A204.1 (cell line): ENCODE measurements at regions not wholly inside any gene's neighbourhood (a gene's known extent, or its start where the extent isn't known, plus 50 kb on each side); places are given as distances from the start of the nearest gene placed in this dataset.
"Not testable (repeated sequence)": the region's sequence is repeated elsewhere in the genome, so short reads cannot be mapped to it uniquely, and the experiment has no call there.

Source experiments
- FAIRE-seq: peaks from 2 replicates; lab custom pipeline; 2012; peaks lifted over from hg19 to GRCh38; lab: Jason Lieb, UNC

DNA sequence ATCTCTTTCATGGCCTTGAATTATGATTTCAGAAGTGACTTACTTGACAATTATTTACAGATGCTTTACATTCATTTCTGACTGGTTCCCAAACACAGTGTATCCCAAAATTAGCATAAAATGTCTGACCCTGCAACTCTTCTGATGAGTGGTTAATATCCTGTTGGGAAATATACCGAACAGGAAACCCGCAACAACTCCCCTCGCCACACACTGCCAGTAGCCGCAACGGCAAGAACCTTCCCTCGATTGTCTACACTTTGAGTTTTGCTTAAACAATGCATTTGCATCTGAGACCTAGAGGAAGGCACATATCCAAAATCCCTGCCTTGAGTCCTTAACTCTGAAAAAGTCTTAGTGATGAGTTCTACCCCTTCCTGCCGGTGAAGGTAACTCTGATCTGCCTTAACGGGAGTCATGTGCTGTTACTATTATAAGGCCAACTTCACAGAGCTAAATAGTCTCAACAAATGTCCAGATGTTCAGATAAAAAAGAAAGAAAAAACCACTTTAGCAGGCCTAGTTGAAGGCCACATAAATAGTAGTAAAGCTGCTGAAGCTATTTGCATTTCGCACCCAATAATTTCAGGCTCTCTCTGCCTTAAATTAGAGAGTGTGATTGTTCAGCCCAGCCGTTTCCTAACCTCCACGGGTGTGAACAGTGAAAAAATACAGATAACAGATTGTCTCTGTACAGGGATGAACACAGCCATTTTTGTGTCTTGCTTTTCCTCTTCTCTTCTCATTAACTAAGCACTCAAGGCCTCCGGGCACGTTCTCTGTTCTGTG lies 321.1 kb downstream of the HS3ST3B1 start:
- no peak for FAIRE-seq

DNA sequence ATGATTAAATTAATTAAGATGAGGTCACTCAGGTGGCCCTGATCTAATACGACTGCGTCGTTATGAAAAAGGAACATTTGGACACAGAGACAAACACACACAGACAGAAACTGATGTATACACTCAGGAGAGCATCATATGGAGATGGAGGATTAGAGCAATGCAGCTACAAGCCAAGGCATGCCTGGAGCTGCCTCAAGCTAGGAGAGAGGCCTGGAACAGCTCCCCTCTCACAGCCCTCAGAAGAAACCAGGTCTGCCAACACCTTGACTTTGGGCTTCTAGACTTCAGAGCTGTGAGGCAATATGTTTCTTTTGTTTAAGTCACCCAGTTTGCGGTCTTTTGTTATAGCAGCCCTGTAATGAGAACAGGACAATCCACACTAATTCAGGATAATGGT lies 318.9 kb downstream of the HS3ST3B1 start:
- no peak for FAIRE-seq

DNA sequence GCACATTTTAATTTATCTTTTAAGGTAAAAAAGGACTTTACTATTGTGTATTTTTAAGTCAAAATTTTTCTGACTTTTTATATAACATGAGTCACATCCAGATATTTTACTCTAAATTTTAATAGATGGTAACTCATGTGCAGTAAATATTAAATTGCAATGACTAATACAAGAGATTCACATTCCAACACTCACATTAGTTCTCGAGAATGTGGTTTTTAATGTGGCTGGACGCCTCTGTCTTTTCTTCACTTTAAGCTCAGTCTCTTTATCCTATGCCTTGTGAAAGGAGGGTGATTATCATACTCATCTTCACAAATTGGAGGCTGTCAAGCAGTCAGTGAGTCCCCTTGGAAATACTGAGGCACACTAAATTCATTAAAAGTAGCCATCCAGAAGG lies 315.6 kb downstream of the HS3ST3B1 start:
- FAIRE-seq = no peak

DNA sequence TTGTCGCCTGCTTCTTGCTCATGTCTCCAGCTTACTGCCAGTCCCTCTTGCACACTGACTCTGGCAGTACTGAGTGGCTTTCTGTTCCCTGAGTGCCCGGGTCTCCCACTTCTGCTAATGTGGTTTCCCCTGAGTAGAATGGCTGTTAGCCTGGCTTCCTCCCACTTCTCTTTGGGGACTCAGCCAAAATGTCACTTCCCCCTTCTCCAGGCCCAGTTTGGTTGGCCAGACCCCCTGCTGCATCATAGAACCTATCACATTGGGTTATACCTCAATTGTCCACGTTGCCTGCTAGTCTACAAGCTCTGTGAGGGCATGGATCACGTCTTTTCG lies 304.4 kb downstream of the HS3ST3B1 start:
- FAIRE-seq = no peak

DNA sequence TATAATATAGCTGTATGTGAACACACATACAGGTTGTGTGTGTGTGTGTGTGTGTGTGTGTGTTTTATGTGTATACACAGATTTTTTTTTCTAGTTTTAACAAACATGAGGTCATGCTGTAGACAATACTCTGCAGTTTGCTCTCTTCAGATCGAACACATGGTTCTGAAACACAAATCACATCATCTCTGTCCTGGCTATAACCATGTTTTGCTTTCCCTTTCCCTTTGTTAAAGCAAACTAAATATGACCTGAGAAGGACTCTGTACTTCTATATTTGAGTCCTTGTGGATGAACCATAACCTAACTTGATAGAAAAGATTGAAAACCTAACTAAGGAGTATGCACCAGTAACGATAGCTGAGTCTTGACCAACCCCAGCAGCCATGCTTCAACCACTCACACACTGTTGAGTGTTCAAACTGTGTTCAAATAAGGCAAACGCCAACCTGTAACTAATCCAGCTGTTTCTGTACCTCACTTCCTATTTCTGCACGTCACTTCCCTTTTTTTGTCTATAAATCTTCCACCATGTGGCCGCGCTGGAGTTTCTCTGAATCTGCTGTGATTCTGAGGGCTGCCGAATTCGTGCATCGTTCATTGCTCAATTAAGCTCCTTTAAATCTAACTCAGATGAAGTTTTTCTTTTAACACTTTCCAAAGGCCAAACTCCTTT lies 303.8 kb downstream of the HS3ST3B1 start:
- no peak for FAIRE-seq

DNA sequence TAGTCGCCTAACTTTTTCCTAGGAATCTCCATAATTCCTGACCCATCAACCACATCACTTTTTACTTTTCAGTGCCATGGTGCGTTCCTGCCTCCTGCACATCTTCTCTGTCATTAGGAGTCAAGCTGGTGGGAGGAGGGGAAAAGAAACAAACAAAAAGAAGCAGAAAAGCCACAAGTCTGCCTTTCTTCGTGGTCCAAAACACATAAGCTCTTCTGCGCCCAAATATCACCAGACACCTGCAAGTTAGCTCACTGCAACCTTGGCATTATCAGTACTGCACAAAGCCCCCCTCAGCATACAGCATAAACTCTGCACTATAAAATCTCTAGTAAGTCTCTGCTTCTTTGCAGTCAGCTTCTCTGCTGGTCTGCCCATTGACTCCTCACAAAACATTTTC lies 295.3 kb downstream of the HS3ST3B1 start:
- FAIRE-seq = no peak

GRCh38 chr17:14595656-14596055 lies 294.8 kb downstream of the HS3ST3B1 start:
- no peak for FAIRE-seq

- no peak for FAIRE-seq
These were observed 293.8 kb downstream of the HS3ST3B1 start for GRCh38 chr17:14594690-14595089.

DNA sequence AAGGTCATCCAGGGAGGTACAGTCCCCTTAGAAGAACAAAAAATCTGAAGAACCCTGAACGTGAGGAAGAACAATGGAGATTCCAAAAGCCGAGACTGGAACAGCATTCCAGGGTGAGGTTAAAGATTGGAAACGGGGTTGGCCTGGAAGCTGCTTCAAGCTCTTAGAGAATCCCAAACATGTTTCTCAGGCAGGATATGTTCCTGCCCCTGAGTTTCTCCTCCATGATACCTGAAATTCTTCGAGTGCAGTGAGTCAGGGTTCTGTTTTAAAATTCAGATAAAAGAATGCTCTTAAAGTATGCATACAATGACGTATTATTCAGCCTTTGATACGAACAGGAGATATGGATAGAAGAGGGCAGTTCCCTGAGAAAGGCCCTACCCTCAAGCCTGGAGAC lies 293.1 kb downstream of the HS3ST3B1 start:
- no peak for FAIRE-seq

- FAIRE-seq = no peak
These were observed 289.8 kb downstream of the HS3ST3B1 start for GRCh38 chr17:14590459-14591250.

GRCh38 chr17:14585099-14585498 lies 284.2 kb downstream of the HS3ST3B1 start:
- FAIRE-seq = no peak

DNA sequence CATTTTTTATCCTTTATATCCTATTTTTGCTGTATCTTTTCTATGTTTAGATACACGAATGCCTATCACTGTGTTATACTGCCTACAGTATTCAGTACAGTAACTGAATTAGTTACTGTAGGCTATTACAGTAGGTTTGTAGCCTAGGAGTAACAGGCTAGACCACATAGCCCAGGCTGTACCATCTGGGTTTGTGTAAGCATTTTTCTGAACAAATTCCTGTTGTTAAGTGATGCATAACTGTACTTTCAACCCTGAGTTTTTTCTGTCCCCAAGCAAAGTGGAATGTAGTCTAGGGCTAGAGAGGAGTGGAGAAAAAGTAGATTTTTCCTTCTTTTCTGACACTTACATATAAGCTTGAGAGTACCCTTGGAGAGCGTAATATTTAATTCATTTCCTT lies 282.1 kb downstream of the HS3ST3B1 start:
- FAIRE-seq = no peak

GRCh38 chr17:14581186-14581830 lies 280.4 kb downstream of the HS3ST3B1 start:
- no peak for FAIRE-seq

- no peak for FAIRE-seq
These were observed 279.6 kb downstream of the HS3ST3B1 start for GRCh38 chr17:14580499-14580898.

DNA sequence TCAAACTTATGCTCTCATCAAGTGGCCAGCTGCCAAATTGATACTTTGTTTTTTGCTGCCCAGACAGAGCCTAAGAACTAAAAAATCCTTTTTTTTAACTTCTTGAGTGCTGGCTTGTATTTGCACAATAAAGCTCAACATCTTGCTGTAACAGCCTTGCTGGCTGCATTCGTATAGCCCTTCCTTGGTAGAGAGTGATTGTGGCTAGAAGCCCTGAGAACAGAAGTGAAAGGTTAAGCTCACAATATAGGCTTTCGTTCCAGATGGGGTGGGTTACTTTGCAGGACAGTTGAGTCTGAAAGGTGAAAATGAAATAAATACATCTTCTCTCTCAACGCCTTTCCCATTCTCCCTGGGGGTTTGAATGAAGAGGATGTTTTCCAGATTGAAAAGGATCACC lies 278.8 kb downstream of the HS3ST3B1 start:
- no peak for FAIRE-seq

DNA sequence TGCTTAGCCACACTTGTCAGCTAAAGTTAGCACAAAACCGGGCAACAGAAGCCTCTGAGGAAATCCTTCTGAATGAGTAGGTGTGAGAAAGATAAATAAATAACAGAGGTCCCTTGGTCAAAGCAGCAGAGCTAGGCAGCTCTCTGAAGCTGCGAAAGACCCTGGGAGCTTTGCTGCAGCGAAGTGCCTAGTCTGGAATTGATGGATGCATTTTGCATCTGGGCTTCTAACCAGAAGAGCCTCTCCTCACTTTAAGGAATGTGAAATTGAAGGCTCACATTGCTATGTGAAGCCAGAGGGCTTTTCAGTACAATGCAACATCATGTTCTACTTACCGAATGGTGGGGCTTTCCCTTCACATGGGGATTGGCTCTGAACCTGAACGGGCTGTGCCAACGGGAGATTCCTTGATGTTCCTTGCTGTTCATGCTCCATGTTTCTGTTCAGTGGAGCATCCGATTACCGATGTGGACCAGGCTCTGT lies 274.6 kb downstream of the HS3ST3B1 start:
- no peak for FAIRE-seq

DNA sequence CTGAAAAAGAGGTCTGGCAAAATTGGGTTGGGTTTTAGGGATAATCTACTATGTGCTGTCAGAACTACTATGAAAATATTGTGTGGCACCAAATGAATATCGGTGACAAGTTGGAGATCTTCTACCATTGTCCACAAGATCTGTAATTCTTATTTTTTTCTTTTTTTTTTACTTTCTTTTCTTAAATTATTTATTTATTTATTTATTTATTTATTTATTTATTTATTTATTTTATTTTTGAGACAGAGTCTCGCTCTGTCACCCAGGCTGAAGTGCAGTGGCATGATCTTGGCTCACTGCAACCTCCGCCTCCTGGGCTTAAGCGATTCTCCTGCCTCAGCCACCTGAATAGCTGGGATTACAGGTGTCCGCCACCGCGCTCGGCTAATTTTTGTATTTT lies 259.4 kb downstream of the HS3ST3B1 start:
- not testable (repeated sequence) for FAIRE-seq

DNA sequence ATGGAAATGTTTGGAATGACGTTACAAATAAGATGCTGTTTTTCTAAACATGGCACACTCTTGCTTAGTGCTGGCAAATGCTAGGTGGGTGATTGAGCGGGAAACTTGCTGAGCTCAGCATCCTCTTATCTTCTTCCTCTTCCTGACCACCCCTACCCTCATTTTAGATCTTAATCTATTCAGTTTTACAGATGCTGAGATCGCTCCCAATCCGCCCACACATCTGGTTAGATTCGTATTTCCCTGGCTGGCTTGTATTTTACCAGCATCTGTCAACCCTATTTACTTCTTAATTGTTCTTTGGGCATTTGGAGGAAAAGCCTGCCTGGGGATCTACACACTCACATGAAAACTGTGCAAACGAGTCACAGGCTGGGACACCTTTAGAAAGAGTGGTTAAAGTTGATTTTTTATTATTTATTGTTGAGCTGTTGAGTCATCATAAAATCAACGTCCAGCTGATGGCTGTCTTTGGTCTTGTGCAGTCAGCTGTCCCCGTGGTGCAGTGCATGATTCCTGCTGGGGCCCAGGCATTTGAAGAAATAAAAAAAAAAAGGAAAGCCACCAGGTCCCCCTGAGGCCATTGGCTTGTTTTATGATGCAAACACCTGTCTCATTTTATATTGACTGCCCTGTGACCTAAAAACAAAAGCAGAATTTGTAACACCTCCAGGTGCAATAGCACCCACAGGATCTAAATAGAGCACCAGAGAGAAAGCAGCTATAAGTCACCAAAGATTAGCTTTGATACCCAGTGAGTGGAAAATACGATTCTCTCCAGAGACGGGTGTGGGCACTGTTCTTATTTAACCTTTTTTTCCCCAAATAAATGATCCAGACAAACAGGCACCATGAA lies 258.6 kb downstream of the HS3ST3B1 start:
- no peak for FAIRE-seq

DNA sequence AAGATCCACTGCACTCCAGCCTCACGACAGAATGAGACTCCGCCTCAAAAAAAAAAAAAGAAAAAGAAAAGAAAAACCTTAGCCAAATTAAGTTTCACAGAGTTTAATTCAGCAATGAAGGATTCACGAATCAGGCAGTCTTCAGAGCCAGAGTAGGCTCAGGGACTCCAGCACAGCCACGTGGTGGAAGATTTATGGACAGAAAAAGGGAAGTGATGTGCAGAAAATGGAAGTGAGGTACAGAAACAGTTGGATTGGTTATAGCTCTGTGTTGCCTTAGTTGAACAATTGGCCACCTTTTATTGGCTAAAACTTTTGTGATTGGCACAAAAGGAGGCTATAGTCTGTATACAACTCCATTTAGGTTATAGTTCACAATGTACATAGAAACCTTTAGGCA lies 256.6 kb downstream of the HS3ST3B1 start:
- no peak for FAIRE-seq

DNA sequence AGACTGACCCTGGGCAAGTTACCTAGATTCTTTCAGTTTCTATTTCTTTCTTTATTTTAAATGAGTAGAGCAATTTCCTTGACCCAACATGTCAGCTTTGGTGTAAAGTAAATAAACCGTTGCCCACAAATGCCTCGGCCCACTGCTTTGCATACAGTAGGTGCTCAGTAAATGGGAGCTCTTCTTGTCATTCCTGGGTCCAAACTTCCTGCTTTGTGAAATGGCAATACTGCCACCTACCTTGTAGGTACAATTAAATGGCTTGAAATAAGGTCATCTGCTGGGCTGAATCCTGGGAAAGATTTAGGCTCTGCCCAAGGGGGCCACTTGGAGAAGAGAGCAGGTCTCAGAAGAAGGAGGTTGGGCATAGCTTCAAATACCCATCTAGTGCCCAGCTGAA lies 253.0 kb downstream of the HS3ST3B1 start:
- FAIRE-seq = no peak

DNA sequence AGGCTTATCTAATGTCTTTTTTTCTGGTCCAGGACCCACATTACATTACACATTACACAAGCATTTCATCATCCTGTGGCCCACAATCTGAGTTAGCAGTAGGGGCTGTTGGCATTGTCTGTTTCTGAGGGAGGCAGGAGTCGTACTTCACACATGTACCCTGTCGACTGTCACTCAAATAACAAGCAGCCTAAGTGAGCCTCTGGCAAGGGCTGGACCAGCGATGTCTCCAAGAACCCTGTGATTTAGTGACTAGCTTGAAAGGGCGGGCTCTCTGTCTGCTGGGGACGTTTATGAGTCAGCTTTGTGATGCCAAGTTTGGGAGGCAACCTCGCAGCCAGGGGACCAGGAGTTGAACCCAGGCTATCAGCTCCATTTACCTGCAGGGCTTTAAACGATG lies 251.4 kb downstream of the HS3ST3B1 start:
- no peak for FAIRE-seq

GRCh38 chr17:14547556-14547955 lies 246.7 kb downstream of the HS3ST3B1 start:
- FAIRE-seq = no peak
